ENCODE measurements at regions not wholly inside any gene's neighbourhood (a gene's known extent, or its start where the extent isn't known, plus 50 kb on each side); places are given as distances from the start of the nearest gene placed in this dataset.
"Not testable (repeated sequence)": the region's sequence is repeated elsewhere in the genome, so short reads cannot be mapped to it uniquely, and the experiment has no call there.

DNA sequence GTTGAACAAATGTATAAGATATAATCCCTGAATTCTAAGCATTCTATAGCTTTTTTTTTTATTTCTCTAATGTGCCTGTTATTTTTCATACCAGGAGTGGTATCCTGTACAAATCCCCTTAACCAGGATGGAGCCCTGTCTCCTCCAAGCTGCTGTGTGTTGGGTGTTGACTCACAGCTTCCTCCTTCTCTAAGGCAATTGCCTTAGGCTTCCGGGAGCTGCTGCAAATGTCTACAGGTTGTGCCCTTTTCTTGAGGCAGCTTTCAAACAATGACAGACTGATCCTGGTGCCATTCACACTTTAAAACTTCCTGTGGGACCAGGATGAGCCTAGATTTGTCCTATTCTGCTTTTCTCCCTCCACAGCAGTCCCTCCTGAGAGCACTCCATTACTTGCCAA lies 173.2 kb downstream of the BTBD3 start:
- intact Hi-C loops (cut with micrococcal nuclease), result no loop called here
- H3K27me3 ChIP-seq (ENCODE audit: control insufficient read depth in 2 of 2, insufficient read depth in 2 of 2, low read length in 2 of 2), result no peaks in the 10 kb centered on the region
- H3K36me3 Mint-ChIP-seq, result peaks cover 0 to 4% (median 0%) of the 10 kb centered on the region in 5 donors

GRCh38 chr20:12093057-12093796 lies 175.5 kb downstream of the BTBD3 start:
- Mint-ChIP-seq H3K9me3 (peaks cover 0 to 13% (median 0%) of the 10 kb centered on the region in 11 donors), H3K4me1 (peaks cover 0 to 1% (median 0%) of the 10 kb centered on the region in 7 donors), H3K36me3 (no peaks in the 10 kb centered on the region), H3K4me3 (no peak overlapping the region), H3K27ac (no peak overlapping the region), H3K27me3 (peaks cover 0 to 6% (median 0%) of the 10 kb centered on the region in 5 donors)
- ChIA-PET CTCF (no interaction called here), POLR2A (no interaction called here)
- ATAC-seq (peak; percentile 48), DNase-seq (no peak)
- H3K4me3 ChIP-seq (ENCODE audit: low read length), result no peak overlapping the region
- H3K27me3 ChIP-seq (ENCODE audit: control insufficient read depth in 2 of 2, insufficient read depth in 2 of 2, low read length in 2 of 2), result no peaks in the 10 kb centered on the region
- no peaks in the 10 kb centered on the region for H3K4me1 ChIP-seq (ENCODE audit: control insufficient read depth in 2 of 2, insufficient read depth in 2 of 2, low read length in 2 of 2)
- no peaks in the 10 kb centered on the region for H3K9me3 ChIP-seq (ENCODE audit: control insufficient read depth in 2 of 3, low read length in 3 of 3)
- intact Hi-C loops (cut with micrococcal nuclease), result no loop called here
- no peaks in the 10 kb centered on the region for H3K36me3 ChIP-seq (ENCODE audit: control insufficient read depth in 2 of 3, insufficient read depth in 3 of 3, low read length in 3 of 3)
- H3K27ac ChIP-seq (ENCODE audit: low read depth, low read length), result no peak overlapping the region

More for the DNA sequence above, 173.2 kb downstream of the BTBD3 start:
- no peaks in the 10 kb centered on the region for H3K9me3 ChIP-seq (ENCODE audit: control insufficient read depth in 2 of 3, low read length in 3 of 3)
- CTCF ChIA-PET, result no interaction called here
- no peak overlapping the region for H3K4me3 ChIP-seq (ENCODE audit: low read length)
- Mint-ChIP-seq H3K4me3 (no peak overlapping the region), H3K27me3 (peaks cover 0 to 11% (median 0%) of the 10 kb centered on the region in 5 donors), H3K4me1 (peaks cover 0 to 1% (median 0%) of the 10 kb centered on the region in 7 donors), H3K27ac (no peak overlapping the region), H3K9me3 (peaks cover 0 to 13% (median 0%) of the 10 kb centered on the region in 11 donors)
- no peak for ATAC-seq
- no peaks in the 10 kb centered on the region for H3K36me3 ChIP-seq (ENCODE audit: control insufficient read depth in 2 of 3, insufficient read depth in 3 of 3, low read length in 3 of 3)
- no peak for DNase-seq
- no peak overlapping the region for H3K27ac ChIP-seq (ENCODE audit: low read depth, low read length)
- POLR2A ChIA-PET, result no interaction called here
- H3K4me1 ChIP-seq (ENCODE audit: control insufficient read depth in 2 of 2, insufficient read depth in 2 of 2, low read length in 2 of 2), result no peaks in the 10 kb centered on the region

DNA sequence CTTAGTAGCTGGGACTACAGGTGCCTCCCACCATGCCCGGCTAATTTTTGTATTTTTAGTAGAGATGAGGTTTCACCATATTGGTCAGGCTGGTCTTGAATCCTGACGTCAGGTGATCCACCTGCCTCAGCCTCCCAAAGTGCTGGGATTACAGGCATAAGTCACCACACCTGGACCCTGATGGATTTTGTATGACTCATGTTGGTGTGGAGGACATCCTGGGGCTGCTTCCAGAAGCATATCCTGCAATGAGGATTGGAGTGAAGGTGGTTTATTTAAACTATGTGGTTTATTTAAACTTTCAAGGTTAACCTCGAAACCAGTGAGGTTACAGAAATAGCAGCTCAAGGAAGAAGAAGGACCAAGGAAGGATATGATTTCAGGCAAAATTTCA lies 176.1 kb downstream of the BTBD3 start:
- H3K36me3 ChIP-seq (ENCODE audit: control insufficient read depth in 2 of 3, insufficient read depth in 3 of 3, low read length in 3 of 3); H3K9me3 Mint-ChIP-seq; H3K9me3 ChIP-seq (ENCODE audit: control insufficient read depth in 2 of 3, low read length in 3 of 3); DNase-seq; H3K4me1 ChIP-seq (ENCODE audit: control insufficient read depth in 2 of 2, insufficient read depth in 2 of 2, low read length in 2 of 2); H3K27me3 ChIP-seq (ENCODE audit: control insufficient read depth in 2 of 2, insufficient read depth in 2 of 2, low read length in 2 of 2); CTCF ChIA-PET; H3K4me3 Mint-ChIP-seq; ATAC-seq; H3K4me3 ChIP-seq (ENCODE audit: low read length); intact Hi-C loops (cut with micrococcal nuclease); H3K4me1 Mint-ChIP-seq; H3K27ac Mint-ChIP-seq; H3K27ac ChIP-seq (ENCODE audit: low read depth, low read length); POLR2A ChIA-PET; H3K27me3 Mint-ChIP-seq; H3K36me3 Mint-ChIP-seq: not testable (repeated sequence)

GRCh38 chr20:12095180-12095920 lies 177.7 kb downstream of the BTBD3 start:
- H3K4me1 Mint-ChIP-seq, result peaks cover 0 to 1% (median 0%) of the 10 kb centered on the region in 7 donors
- ChIA-PET CTCF (no interaction called here), POLR2A (no interaction called here)
- H3K36me3 Mint-ChIP-seq, result no peaks in the 10 kb centered on the region
- Histone ChIP-seq H3K27me3 (ENCODE audit: control insufficient read depth in 2 of 2, insufficient read depth in 2 of 2, low read length in 2 of 2) (no peaks in the 10 kb centered on the region), H3K27ac (ENCODE audit: low read depth, low read length) (no peak overlapping the region), H3K9me3 (ENCODE audit: control insufficient read depth in 2 of 3, low read length in 3 of 3) (no peaks in the 10 kb centered on the region), H3K4me3 (ENCODE audit: low read length) (no peak overlapping the region), H3K4me1 (ENCODE audit: control insufficient read depth in 2 of 2, insufficient read depth in 2 of 2, low read length in 2 of 2) (no peaks in the 10 kb centered on the region), H3K36me3 (ENCODE audit: control insufficient read depth in 2 of 3, insufficient read depth in 3 of 3, low read length in 3 of 3) (no peaks in the 10 kb centered on the region)
- H3K4me3 Mint-ChIP-seq, result no peak overlapping the region
- H3K27ac Mint-ChIP-seq, result no peak overlapping the region
- DNase-seq, result no peak
- intact Hi-C loops (cut with micrococcal nuclease), result no loop called here
- H3K9me3 Mint-ChIP-seq, result peaks cover 0 to 8% (median 0%) of the 10 kb centered on the region in 11 donors
- no peak for ATAC-seq
- no peaks in the 10 kb centered on the region for H3K27me3 Mint-ChIP-seq

DNA sequence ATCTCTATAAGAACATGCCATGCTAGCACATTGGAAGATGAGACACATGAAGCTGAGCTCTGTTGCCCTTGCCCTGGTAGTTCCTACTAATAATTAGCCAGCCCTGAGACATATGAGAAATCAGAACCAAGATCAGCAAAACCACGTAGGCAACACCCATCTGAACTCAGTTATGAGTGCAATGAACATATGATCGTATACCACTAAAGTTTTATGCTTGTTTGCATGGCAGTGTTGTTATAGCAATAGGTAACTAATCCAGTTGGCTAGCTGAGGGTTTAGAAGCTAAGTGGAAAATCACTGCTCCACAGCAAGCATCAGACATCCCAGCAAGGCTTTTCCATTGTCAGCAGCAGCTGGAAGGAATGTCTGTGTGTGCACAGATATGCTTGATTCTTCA lies 180.7 kb downstream of the BTBD3 start:
- Histone ChIP-seq H3K4me1 (ENCODE audit: control insufficient read depth in 2 of 2, insufficient read depth in 2 of 2, low read length in 2 of 2) (no peaks in the 10 kb centered on the region), H3K9me3 (ENCODE audit: control insufficient read depth in 2 of 3, low read length in 3 of 3) (no peaks in the 10 kb centered on the region), H3K4me3 (ENCODE audit: low read length) (no peak overlapping the region), H3K27me3 (ENCODE audit: control insufficient read depth in 2 of 2, insufficient read depth in 2 of 2, low read length in 2 of 2) (no peaks in the 10 kb centered on the region), H3K36me3 (ENCODE audit: control insufficient read depth in 2 of 3, insufficient read depth in 3 of 3, low read length in 3 of 3) (no peaks in the 10 kb centered on the region), H3K27ac (ENCODE audit: low read depth, low read length) (no peak overlapping the region)
- no peak overlapping the region for H3K27ac Mint-ChIP-seq
- ChIA-PET CTCF (no interaction called here), POLR2A (no interaction called here)
- ATAC-seq (no peak), DNase-seq (no peak)
- H3K4me1 Mint-ChIP-seq, result peaks cover 0 to 1% (median 0%) of the 10 kb centered on the region in 7 donors
- H3K36me3 Mint-ChIP-seq, result no peaks in the 10 kb centered on the region
- intact Hi-C loops (cut with micrococcal nuclease), result no loop called here
- H3K4me3 Mint-ChIP-seq, result no peak overlapping the region
- peaks cover 0 to 11% (median 0%) of the 10 kb centered on the region in 11 donors for H3K9me3 Mint-ChIP-seq
- H3K27me3 Mint-ChIP-seq, result no peaks in the 10 kb centered on the region

- CTCF ChIA-PET, result no interaction called here
- Histone ChIP-seq H3K4me3 (ENCODE audit: low read length) (no peak overlapping the region), H3K36me3 (ENCODE audit: control insufficient read depth in 2 of 3, insufficient read depth in 3 of 3, low read length in 3 of 3) (no peaks in the 10 kb centered on the region), H3K4me1 (ENCODE audit: control insufficient read depth in 2 of 2, insufficient read depth in 2 of 2, low read length in 2 of 2) (no peaks in the 10 kb centered on the region), H3K27me3 (ENCODE audit: control insufficient read depth in 2 of 2, insufficient read depth in 2 of 2, low read length in 2 of 2) (no peaks in the 10 kb centered on the region), H3K27ac (ENCODE audit: low read depth, low read length) (no peak overlapping the region), H3K9me3 (ENCODE audit: control insufficient read depth in 2 of 3, low read length in 3 of 3) (no peaks in the 10 kb centered on the region)
- Mint-ChIP-seq H3K36me3 (peaks cover 0 to 4% (median 0%) of the 10 kb centered on the region in 5 donors), H3K27me3 (peaks cover 0 to 3% (median 0%) of the 10 kb centered on the region in 5 donors), H3K4me1 (peaks cover 0 to 2% (median 0%) of the 10 kb centered on the region in 7 donors), H3K27ac (no peak overlapping the region), H3K4me3 (no peak overlapping the region), H3K9me3 (peaks cover 0 to 27% (median 9%) of the 10 kb centered on the region in 11 donors)
- intact Hi-C loops (cut with micrococcal nuclease), result no loop called here
- POLR2A ChIA-PET, result no interaction called here
- DNase-seq (no peak), ATAC-seq (no peak)
Measured at GRCh38 chr20:12108846-12109245, 191.2 kb downstream of the BTBD3 start.

- H3K9me3 ChIP-seq (ENCODE audit: control insufficient read depth in 2 of 3, low read length in 3 of 3), result no peaks in the 10 kb centered on the region
- peaks cover 0 to 8% (median 0%) of the 10 kb centered on the region in 5 donors for H3K36me3 Mint-ChIP-seq
- POLR2A ChIA-PET, result no interaction called here
- H3K27me3 Mint-ChIP-seq, result peaks cover 0 to 8% (median 0%) of the 10 kb centered on the region in 5 donors
- no peak overlapping the region for H3K4me3 ChIP-seq (ENCODE audit: low read length)
- no peak overlapping the region for H3K27ac Mint-ChIP-seq
- ATAC-seq, result no peak
- H3K4me1 Mint-ChIP-seq, result peaks cover 0 to 7% (median 0%) of the 10 kb centered on the region in 7 donors
- no peak for DNase-seq
- CTCF ChIA-PET, result no interaction called here
- H3K27me3 ChIP-seq (ENCODE audit: control insufficient read depth in 2 of 2, insufficient read depth in 2 of 2, low read length in 2 of 2), result no peaks in the 10 kb centered on the region
- intact Hi-C loops (cut with micrococcal nuclease), result no loop called here
- no peak overlapping the region for H3K27ac ChIP-seq (ENCODE audit: low read depth, low read length)
- H3K36me3 ChIP-seq (ENCODE audit: control insufficient read depth in 2 of 3, insufficient read depth in 3 of 3, low read length in 3 of 3), result no peaks in the 10 kb centered on the region
- H3K4me1 ChIP-seq (ENCODE audit: control insufficient read depth in 2 of 2, insufficient read depth in 2 of 2, low read length in 2 of 2), result no peaks in the 10 kb centered on the region
- H3K4me3 Mint-ChIP-seq, result no peak overlapping the region
- peaks cover 0 to 23% (median 9%) of the 10 kb centered on the region in 11 donors for H3K9me3 Mint-ChIP-seq
Measured at GRCh38 chr20:12110274-12110673, 192.6 kb downstream of the BTBD3 start.

All from naive thymus-derived CD4-positive, alpha-beta T cell (primary cell).